ENCODE measurements at regions not wholly inside any gene's neighbourhood (a gene's known extent, or its start where the extent isn't known, plus 50 kb on each side); places are given as distances from the start of the nearest gene placed in this dataset.

DNA sequence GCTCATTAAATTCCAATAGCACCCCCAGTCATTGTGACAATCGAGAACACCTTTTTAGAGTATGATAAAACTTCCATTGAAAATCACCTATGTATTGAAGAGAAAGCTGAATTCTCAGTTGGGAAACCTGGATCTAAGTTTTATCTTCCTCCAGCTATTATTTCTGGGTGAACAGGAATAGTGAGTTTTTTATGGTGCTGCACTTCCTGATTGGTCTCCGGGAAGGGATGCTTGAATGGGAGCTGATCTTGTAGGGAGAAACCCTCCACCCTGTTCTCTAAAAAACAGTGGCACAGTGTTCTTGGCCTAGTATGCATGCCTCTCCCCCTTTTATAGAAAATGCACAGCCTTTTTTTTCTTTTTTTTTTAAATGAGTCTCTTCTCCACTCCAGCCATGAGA lies 112.2 kb downstream of the ACTBL2 start:
- Mint-ChIP-seq H3K27me3 (ENCODE audit: low read depth) (no peaks in the 10 kb centered on the region), H3K9me3 (no peaks in the 10 kb centered on the region), H3K4me3 (no peak overlapping the region), H3K4me1 (peaks cover 9% of the 10 kb centered on the region), H3K27ac (no peak overlapping the region), H3K36me3 (no peaks in the 10 kb centered on the region)
- CTCF ChIA-PET, result no interaction called here
- POLR2A ChIA-PET, result no interaction called here
- DNase-seq (ENCODE audit: low spot score), result no peak
- ATAC-seq, result no peak
- TF ChIP-seq, protein P1, sequence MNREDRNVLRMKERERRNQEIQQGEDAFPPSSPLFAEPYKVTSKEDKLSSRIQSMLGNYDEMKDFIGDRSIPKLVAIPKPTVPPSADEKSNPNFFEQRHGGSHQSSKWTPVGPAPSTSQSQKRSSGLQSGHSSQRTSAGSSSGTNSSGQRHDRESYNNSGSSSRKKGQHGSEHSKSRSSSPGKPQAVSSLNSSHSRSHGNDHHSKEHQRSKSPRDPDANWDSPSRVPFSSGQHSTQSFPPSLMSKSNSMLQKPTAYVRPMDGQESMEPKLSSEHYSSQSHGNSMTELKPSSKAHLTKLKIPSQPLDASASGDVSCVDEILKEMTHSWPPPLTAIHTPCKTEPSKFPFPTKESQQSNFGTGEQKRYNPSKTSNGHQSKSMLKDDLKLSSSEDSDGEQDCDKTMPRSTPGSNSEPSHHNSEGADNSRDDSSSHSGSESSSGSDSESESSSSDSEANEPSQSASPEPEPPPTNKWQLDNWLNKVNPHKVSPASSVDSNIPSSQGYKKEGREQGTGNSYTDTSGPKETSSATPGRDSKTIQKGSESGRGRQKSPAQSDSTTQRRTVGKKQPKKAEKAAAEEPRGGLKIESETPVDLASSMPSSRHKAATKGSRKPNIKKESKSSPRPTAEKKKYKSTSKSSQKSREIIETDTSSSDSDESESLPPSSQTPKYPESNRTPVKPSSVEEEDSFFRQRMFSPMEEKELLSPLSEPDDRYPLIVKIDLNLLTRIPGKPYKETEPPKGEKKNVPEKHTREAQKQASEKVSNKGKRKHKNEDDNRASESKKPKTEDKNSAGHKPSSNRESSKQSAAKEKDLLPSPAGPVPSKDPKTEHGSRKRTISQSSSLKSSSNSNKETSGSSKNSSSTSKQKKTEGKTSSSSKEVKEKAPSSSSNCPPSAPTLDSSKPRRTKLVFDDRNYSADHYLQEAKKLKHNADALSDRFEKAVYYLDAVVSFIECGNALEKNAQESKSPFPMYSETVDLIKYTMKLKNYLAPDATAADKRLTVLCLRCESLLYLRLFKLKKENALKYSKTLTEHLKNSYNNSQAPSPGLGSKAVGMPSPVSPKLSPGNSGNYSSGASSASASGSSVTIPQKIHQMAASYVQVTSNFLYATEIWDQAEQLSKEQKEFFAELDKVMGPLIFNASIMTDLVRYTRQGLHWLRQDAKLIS (CRISPR knock-in tag; IDR thresholded peaks at IDR 0.05; ENCODE audit: borderline replicate concordance), result no peak
- TF ChIP-seq, protein P2, sequence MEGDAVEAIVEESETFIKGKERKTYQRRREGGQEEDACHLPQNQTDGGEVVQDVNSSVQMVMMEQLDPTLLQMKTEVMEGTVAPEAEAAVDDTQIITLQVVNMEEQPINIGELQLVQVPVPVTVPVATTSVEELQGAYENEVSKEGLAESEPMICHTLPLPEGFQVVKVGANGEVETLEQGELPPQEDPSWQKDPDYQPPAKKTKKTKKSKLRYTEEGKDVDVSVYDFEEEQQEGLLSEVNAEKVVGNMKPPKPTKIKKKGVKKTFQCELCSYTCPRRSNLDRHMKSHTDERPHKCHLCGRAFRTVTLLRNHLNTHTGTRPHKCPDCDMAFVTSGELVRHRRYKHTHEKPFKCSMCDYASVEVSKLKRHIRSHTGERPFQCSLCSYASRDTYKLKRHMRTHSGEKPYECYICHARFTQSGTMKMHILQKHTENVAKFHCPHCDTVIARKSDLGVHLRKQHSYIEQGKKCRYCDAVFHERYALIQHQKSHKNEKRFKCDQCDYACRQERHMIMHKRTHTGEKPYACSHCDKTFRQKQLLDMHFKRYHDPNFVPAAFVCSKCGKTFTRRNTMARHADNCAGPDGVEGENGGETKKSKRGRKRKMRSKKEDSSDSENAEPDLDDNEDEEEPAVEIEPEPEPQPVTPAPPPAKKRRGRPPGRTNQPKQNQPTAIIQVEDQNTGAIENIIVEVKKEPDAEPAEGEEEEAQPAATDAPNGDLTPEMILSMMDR (IDR thresholded peaks at IDR 0.05), result no peak
- TF ChIP-seq TEAD4 (CRISPR knock-in tag; IDR thresholded peaks at IDR 0.05), result no peak
- no peak for TF ChIP-seq SOX15 (CRISPR knock-in tag; IDR thresholded peaks at IDR 0.05)
- no peak for TF ChIP-seq NFE2L1 (CRISPR knock-in tag; IDR thresholded peaks at IDR 0.05)
- TF ChIP-seq, protein P3, sequence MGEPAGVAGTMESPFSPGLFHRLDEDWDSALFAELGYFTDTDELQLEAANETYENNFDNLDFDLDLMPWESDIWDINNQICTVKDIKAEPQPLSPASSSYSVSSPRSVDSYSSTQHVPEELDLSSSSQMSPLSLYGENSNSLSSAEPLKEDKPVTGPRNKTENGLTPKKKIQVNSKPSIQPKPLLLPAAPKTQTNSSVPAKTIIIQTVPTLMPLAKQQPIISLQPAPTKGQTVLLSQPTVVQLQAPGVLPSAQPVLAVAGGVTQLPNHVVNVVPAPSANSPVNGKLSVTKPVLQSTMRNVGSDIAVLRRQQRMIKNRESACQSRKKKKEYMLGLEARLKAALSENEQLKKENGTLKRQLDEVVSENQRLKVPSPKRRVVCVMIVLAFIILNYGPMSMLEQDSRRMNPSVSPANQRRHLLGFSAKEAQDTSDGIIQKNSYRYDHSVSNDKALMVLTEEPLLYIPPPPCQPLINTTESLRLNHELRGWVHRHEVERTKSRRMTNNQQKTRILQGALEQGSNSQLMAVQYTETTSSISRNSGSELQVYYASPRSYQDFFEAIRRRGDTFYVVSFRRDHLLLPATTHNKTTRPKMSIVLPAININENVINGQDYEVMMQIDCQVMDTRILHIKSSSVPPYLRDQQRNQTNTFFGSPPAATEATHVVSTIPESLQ (CRISPR knock-in tag; IDR thresholded peaks at IDR 0.05), result no peak
- TF ChIP-seq, protein P4, sequence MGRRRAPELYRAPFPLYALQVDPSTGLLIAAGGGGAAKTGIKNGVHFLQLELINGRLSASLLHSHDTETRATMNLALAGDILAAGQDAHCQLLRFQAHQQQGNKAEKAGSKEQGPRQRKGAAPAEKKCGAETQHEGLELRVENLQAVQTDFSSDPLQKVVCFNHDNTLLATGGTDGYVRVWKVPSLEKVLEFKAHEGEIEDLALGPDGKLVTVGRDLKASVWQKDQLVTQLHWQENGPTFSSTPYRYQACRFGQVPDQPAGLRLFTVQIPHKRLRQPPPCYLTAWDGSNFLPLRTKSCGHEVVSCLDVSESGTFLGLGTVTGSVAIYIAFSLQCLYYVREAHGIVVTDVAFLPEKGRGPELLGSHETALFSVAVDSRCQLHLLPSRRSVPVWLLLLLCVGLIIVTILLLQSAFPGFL (CRISPR knock-in tag; IDR thresholded peaks at IDR 0.05; ENCODE audit: borderline replicate concordance), result no peak
- TF ChIP-seq, protein P5, sequence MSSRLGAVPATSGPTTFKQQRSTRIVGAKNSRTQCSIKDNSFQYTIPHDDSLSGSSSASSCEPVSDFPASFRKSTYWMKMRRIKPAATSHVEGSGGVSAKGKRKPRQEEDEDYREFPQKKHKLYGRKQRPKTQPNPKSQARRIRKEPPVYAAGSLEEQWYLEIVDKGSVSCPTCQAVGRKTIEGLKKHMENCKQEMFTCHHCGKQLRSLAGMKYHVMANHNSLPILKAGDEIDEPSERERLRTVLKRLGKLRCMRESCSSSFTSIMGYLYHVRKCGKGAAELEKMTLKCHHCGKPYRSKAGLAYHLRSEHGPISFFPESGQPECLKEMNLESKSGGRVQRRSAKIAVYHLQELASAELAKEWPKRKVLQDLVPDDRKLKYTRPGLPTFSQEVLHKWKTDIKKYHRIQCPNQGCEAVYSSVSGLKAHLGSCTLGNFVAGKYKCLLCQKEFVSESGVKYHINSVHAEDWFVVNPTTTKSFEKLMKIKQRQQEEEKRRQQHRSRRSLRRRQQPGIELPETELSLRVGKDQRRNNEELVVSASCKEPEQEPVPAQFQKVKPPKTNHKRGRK (CRISPR knock-in tag; IDR thresholded peaks at IDR 0.05; ENCODE audit: borderline replicate concordance), result no peak
- no peak for TF ChIP-seq FOXK1 (CRISPR knock-in tag; IDR thresholded peaks at IDR 0.05)
- TF ChIP-seq, protein P6, sequence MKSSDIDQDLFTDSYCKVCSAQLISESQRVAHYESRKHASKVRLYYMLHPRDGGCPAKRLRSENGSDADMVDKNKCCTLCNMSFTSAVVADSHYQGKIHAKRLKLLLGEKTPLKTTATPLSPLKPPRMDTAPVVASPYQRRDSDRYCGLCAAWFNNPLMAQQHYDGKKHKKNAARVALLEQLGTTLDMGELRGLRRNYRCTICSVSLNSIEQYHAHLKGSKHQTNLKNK (CRISPR knock-in tag; IDR thresholded peaks at IDR 0.05), result no peak
- TF ChIP-seq, protein P7, sequence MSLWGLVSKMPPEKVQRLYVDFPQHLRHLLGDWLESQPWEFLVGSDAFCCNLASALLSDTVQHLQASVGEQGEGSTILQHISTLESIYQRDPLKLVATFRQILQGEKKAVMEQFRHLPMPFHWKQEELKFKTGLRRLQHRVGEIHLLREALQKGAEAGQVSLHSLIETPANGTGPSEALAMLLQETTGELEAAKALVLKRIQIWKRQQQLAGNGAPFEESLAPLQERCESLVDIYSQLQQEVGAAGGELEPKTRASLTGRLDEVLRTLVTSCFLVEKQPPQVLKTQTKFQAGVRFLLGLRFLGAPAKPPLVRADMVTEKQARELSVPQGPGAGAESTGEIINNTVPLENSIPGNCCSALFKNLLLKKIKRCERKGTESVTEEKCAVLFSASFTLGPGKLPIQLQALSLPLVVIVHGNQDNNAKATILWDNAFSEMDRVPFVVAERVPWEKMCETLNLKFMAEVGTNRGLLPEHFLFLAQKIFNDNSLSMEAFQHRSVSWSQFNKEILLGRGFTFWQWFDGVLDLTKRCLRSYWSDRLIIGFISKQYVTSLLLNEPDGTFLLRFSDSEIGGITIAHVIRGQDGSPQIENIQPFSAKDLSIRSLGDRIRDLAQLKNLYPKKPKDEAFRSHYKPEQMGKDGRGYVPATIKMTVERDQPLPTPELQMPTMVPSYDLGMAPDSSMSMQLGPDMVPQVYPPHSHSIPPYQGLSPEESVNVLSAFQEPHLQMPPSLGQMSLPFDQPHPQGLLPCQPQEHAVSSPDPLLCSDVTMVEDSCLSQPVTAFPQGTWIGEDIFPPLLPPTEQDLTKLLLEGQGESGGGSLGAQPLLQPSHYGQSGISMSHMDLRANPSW (CRISPR knock-in tag; conservative IDR thresholded peaks at IDR 0.05; ENCODE audit: low read depth), result no peak
- TF ChIP-seq, protein P8, sequence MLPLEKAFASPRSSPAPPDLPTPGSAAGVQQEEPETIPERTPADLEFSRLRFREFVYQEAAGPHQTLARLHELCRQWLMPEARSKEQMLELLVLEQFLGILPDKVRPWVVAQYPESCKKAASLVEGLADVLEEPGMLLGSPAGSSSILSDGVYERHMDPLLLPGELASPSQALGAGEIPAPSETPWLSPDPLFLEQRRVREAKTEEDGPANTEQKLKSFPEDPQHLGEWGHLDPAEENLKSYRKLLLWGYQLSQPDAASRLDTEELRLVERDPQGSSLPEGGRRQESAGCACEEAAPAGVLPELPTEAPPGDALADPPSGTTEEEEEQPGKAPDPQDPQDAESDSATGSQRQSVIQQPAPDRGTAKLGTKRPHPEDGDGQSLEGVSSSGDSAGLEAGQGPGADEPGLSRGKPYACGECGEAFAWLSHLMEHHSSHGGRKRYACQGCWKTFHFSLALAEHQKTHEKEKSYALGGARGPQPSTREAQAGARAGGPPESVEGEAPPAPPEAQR (CRISPR knock-in tag; IDR thresholded peaks at IDR 0.05), result no peak
- no peak for TF ChIP-seq MYBL2 (CRISPR knock-in tag; IDR thresholded peaks at IDR 0.05)
- TF ChIP-seq GABPB1 (CRISPR knock-in tag; IDR thresholded peaks at IDR 0.05), result no peak
- TF ChIP-seq EMX1 (CRISPR knock-in tag; IDR thresholded peaks at IDR 0.05), result no peak
- TF ChIP-seq JAZF1 (CRISPR knock-in tag; IDR thresholded peaks at IDR 0.05), result no peak

All from WTC11 (cell line).